GM12864 (cell line): ENCODE measurements at regions not wholly inside any gene's neighbourhood (a gene's known extent, or its start where the extent isn't known, plus 50 kb on each side); places are given as distances from the start of the nearest gene placed in this dataset.
"Not testable (repeated sequence)": the region's sequence is repeated elsewhere in the genome, so short reads cannot be mapped to it uniquely, and the experiment has no call there.

ENCODE experiments used
- DNase-seq: peaks from one replicate; pipeline ENCODE4 v3.0.0-alpha.2; 2011; ENCODE audit warnings: low read depth
- H3K4me3 ChIP-seq: 2 replicates; pipeline ENCODE4 v1.5.1; 2011; ENCODE audit warnings: mild to moderate bottlenecking, low read depth, low read length, control low read depth
- TF ChIP-seq, protein P1 (sequence below): IDR thresholded peaks from 2 replicates; pipeline ENCODE4 v1.5.1; 2011; ENCODE audit warnings: low read depth, mild to moderate bottlenecking, moderate library complexity, low read length, control low read depth, inconsistent platforms; ENCODE audit errors: missing control alignments

DNA sequence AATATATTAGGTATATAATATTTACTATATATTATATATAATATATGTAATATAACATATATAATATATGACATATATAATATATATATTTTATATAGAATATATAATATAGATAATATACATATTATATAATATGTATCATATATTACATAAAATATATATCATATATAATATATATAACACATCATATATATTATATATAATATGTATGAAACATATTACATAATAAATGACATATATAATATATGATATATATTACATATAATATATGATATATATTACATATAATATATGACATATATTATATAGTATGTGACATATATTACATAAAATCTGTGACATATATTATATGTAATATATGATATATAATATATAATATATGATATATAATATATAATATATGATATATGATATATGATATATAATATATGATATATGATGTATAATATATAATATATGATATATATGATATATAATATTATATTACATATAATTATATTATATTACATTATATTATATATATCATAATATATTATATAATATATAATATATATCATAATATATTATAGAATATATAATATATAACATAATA is 119.5 kb upstream of the RIMBP3 start:
- TF ChIP-seq, protein P1, sequence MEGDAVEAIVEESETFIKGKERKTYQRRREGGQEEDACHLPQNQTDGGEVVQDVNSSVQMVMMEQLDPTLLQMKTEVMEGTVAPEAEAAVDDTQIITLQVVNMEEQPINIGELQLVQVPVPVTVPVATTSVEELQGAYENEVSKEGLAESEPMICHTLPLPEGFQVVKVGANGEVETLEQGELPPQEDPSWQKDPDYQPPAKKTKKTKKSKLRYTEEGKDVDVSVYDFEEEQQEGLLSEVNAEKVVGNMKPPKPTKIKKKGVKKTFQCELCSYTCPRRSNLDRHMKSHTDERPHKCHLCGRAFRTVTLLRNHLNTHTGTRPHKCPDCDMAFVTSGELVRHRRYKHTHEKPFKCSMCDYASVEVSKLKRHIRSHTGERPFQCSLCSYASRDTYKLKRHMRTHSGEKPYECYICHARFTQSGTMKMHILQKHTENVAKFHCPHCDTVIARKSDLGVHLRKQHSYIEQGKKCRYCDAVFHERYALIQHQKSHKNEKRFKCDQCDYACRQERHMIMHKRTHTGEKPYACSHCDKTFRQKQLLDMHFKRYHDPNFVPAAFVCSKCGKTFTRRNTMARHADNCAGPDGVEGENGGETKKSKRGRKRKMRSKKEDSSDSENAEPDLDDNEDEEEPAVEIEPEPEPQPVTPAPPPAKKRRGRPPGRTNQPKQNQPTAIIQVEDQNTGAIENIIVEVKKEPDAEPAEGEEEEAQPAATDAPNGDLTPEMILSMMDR = no peak
- H3K4me3 ChIP-seq = no peak overlapping the region
- no peak for DNase-seq

DNA sequence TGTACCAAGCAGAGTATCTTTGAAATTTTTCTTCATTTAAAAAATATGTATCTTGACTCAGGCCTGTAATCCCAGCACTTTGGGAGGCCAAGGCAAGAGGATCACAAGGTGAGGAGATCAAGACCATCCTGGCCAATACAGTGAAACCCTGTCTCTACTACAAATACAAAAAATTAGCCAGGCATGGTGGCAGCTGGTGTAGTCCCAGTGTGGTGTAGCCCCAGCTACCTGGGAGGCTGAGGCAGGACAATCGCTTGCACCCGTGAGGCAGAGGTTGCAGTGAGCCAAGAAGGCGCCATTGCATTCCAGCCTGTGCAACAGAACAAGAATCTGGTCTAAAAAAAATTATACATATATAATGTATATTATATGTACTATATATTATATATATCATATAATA is 118.7 kb upstream of the RIMBP3 start:
- H3K4me3 ChIP-seq = not testable (repeated sequence)
- DNase-seq = peak; percentile 68
